ENCODE measurements at regions not wholly inside any gene's neighbourhood (a gene's known extent, or its start where the extent isn't known, plus 50 kb on each side); places are given as distances from the start of the nearest gene placed in this dataset.

- no peak overlapping the region for H4K5ac ChIP-seq (ENCODE audit: insufficient read length, low read depth, low read length)
- no peaks in the 10 kb centered on the region for H4K20me1 ChIP-seq (ENCODE audit: control insufficient read depth, insufficient read depth, insufficient read length)
- no peaks in the 10 kb centered on the region for H3K27me3 ChIP-seq (ENCODE audit: insufficient read depth, low read length)
- H4K91ac ChIP-seq (ENCODE audit: insufficient read length, low read depth, low read length) = no peak overlapping the region
- no peak overlapping the region for H2BK120ac ChIP-seq (ENCODE audit: low read depth, low read length, poor library complexity, severe bottlenecking)
- no peak overlapping the region for H2AK5ac ChIP-seq (ENCODE audit: insufficient read length, low read length)
- Mint-ChIP-seq H3K27me3 (ENCODE audit: low read depth) (no peaks in the 10 kb centered on the region; the same call in 1 of the 2 replicates), H3K9me3 (peaks cover 0 to 6% of the 10 kb centered on the region in 2 experiments; a peak in 2 of 5 replicates), H3K36me3 (ENCODE audit: insufficient read depth in 1 of 3, low read depth in 3 of 3) (peaks cover 0 to 3% (median 0%) of the 10 kb centered on the region in 3 experiments; a peak in 2 of 7 replicates), H3K4me3 (no peak overlapping the region), H3K4me1 (no peaks in the 10 kb centered on the region), H3K27ac (no peak overlapping the region)
- no peak overlapping the region for H2AFZ ChIP-seq (ENCODE audit: low read length)
- no peak overlapping the region for H3K18ac ChIP-seq (ENCODE audit: insufficient read length, low read depth, low read length)
- no CpG with 5 or more reads among the region's 3 CpGs for WGBS (ENCODE audit: extremely low coverage, insufficient read length, low lambda C conversion rate)
- H2BK15ac ChIP-seq (ENCODE audit: low read depth, low read length) = no peak overlapping the region
- no peak overlapping the region for H3K4ac ChIP-seq (ENCODE audit: low read depth, low read length)
- H3K27ac ChIP-seq (ENCODE audit: insufficient read length, low read depth, low read length) = no peak overlapping the region
- no peaks in the 10 kb centered on the region for H3K9me3 ChIP-seq (ENCODE audit: control insufficient read depth, low read depth, low read length)
- no peak overlapping the region for H2BK20ac ChIP-seq (ENCODE audit: low read depth, low read length, poor library complexity, severe bottlenecking)
- H3K56ac ChIP-seq (ENCODE audit: insufficient read length, low read depth, low read length) = no peak overlapping the region
- H3K4me2 ChIP-seq (ENCODE audit: insufficient read depth, insufficient read length, low read length) = no peak overlapping the region
- no peaks in the 10 kb centered on the region for H3K79me1 ChIP-seq (ENCODE audit: insufficient read depth, low read depth, low read length, poor library complexity, severe bottlenecking)
- H3K23ac ChIP-seq (ENCODE audit: insufficient read length, low read depth, low read length) = no peak overlapping the region
- H3K14ac ChIP-seq (ENCODE audit: insufficient read depth, low read length) = no peak overlapping the region
- no peak overlapping the region for H3T11ph ChIP-seq (ENCODE audit: low read length)
- H3K4me1 ChIP-seq (ENCODE audit: insufficient read depth, low read length) = no peaks in the 10 kb centered on the region
- DNase-seq = no peak
- H3K79me2 ChIP-seq (ENCODE audit: insufficient read depth, low read length) = no peaks in the 10 kb centered on the region
- no peak overlapping the region for H2BK12ac ChIP-seq (ENCODE audit: insufficient read length, low read depth, low read length)
- no peak for TF ChIP-seq CTCF (conservative IDR thresholded peaks at IDR 0.05)
- H4K8ac ChIP-seq (replicated peaks; ENCODE audit: insufficient read length, low read depth, low read length) = no peak overlapping the region
- H2BK5ac ChIP-seq (ENCODE audit: insufficient read length, low read length) = no peak overlapping the region
- no peaks in the 10 kb centered on the region for H3K23me2 ChIP-seq (ENCODE audit: insufficient read length, low read depth, low read length, poor library complexity, severe bottlenecking)
- no peak overlapping the region for H3K9ac ChIP-seq (ENCODE audit: extremely low read depth, insufficient read length, low read length)
Measured at GRCh38 chr13:50299546-50300249, 284.5 kb downstream of the KCNRG start.

All from H9 (cell line).